ENCODE measurements at regions not wholly inside any gene's neighbourhood (a gene's known extent, or its start where the extent isn't known, plus 50 kb on each side); places are given as distances from the start of the nearest gene placed in this dataset.
A peak's percentile ranks its signal among the peaks of the same experiment; 100 is the strongest.

DNA sequence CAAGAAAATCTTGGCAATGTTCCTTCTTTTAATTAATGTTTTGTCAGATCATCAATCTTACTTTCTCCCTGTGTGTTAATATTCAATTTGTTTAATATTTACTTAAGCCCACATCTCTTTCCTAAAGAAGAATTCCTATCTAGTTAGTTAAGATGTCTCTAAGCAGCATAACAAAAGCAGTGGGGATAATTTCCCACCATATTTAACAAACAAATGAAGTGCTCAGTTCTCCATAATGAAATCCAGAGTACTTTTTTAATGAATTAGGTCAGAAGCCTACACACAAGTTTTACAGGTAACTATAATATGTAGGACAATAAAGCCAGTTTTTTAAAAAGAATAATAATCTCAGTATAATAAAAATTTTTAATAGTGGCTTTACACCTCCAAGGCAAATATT lies 1918.8 kb downstream of the EFNA5 start:
- no peak for DNase-seq

GRCh38 chr5:105745111-105745510 lies 1925.6 kb downstream of the EFNA5 start:
- DNase-seq: no peak

- DNase-seq: no peak
These were observed 1930.5 kb downstream of the EFNA5 start for GRCh38 chr5:105740242-105740641.

DNA sequence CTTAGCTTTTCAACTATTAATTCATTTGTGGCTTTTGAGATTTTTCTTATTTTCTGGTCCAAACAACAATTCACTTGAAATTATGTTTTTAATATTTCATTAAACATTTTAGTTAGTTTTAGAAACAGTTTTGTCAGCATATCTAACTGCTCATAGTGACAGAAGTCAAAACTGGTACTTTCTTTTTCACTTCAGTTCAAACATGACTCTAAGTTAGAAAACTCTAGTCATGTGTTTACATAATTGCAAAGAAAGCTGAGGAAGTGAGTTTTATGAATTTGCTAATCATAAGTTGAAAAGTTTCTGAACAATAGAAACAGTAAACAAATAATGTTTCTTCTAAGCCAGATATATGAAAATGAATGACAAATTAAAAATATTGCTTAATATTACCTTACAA lies 1931.0 kb downstream of the EFNA5 start:
- DNase-seq: no peak

- no peak for DNase-seq
These were observed 1935.0 kb downstream of the EFNA5 start for GRCh38 chr5:105735704-105736103.

- DNase-seq: peak; percentile 30
These were observed 1939.8 kb downstream of the EFNA5 start for GRCh38 chr5:105730982-105731381.

GRCh38 chr5:105726093-105726492 lies 1944.6 kb downstream of the EFNA5 start:
- no peak for DNase-seq

DNA sequence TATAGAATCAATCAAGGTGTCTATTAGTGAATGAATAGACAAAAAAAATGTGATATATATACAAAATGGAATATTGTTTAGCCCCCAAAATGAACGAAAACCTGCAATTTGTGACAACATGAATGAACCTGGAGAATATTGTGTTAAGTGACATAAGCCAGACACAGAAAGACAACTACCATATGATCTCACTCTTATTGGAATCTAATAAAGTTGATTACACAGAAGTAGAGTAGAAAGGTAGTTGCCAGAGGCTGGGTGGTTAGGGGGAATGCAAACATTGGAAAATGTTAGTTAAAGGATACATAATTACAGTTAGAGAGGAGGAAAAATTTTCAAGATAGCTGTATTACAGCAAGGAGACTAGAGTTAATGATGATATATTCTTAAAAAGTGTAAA lies 1962.3 kb downstream of the EFNA5 start:
- no peak for DNase-seq

DNA sequence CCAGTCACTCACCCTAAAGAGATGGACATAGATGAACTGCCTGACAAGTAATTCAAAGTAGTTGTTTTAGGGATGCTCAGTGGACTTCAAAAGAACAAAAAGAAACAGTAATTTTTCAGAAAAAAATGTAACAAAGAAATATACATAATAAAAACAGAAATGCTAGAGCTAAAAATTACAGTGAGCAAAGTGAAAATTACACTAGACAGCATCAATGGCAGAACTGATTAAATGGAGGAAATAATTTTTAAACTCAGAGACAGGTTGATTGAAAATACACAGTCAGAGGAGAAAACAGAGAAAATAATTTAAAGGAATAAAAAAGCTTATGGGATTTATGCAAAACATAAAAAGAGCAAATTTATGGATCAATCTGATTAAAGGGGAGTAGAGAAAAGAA lies 1968.4 kb downstream of the EFNA5 start:
- no peak for DNase-seq

DNA sequence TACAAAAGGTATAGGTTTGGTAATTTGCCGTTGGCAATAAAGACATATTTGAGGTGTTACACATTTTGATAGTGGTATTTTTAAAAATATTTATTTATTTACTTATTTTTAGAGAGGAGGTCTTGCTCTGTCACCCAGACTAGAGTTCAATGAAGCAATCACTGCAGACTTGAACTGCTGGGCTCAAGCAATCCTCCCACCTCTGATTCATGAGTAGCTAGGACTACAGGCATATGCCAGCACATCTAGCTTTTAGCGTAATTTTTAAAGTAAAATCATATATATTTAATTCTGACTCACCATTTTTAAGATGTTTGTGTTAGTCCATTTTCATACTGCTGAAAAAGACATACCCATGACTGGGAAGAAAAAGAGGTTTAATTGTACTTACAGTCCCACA lies 1974.3 kb downstream of the EFNA5 start:
- no peak for DNase-seq

- DNase-seq: no peak
These were observed 1974.8 kb downstream of the EFNA5 start for GRCh38 chr5:105695941-105696340.

GRCh38 chr5:105689596-105689995 lies 1981.1 kb downstream of the EFNA5 start:
- no peak for DNase-seq

DNA sequence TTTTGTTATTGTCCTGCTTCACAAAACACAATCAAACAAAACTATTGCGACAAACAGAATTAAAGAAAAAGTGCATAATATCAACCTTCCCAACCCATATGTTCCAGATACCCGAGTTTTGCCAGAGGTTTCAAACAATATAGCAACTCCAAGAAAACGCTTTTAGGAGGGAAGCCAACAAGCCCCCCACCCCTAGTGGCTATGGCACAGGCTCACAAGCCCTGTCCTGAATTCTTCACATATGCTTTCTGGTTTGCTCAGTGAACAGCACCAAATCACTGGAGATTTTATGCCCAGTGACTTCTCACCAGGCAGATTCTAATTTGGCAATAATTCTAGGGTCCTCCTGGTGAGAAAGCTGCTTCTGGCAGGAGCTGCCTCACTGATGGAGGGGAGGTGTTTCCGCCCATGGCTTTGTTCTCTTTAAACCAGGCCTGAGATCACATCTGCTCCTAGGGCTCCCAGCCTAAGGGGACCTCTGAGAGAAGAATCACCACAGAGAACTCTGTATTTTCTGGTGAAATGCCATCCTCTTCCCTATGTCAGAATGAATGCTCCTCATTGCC lies 1982.4 kb downstream of the EFNA5 start:
- no peak for DNase-seq

- no peak for DNase-seq
These were observed 1983.2 kb downstream of the EFNA5 start for GRCh38 chr5:105687493-105687892.

- DNase-seq: no peak
These were observed 1984.9 kb downstream of the EFNA5 start for GRCh38 chr5:105685884-105686283.

DNA sequence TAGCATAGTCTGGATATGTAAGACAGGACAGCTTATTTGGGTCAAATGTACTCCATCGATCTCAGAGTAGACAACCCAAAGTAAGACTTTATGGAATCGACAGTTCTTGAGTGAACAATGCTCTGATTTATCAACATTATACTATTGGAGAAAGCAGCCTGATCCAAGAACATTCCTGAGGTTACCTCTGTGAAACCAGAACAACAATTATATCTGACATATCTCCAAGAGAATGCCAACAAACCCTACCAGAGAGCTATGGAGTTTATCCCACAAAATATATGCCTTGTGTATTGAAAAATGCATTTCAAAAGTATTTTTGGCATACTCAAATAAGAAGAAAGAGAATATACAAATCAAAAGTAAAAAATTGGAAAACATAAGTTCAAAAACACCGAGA lies 1985.9 kb downstream of the EFNA5 start:
- no peak for DNase-seq

DNA sequence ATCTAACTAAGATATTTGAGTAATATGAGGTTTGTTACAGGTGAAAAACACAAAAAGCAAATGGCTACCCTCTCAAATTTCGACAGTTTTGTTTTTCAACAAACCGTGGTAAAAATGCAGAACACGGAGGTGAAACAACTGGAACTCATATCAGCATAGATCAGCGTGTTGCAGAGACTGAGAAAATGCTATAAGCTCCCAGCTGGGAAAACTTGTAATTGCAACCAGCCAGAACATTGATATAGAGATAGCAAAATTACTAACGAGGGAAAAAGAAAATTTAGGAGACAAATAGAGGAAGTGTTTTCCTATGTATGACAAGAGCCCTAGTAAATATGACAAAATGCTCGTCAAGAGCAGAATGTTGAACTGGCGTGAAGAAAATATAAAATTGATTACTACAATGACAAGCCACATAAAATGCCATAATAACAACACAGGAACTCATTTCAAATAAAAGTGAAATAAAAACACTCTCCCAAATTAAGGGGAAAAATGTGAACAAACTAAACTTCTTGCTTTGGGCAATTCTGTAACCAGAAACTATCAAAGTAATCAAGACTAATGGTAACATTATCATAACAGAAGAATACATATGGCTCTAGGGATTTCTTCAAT lies 1989.8 kb downstream of the EFNA5 start:
- DNase-seq: no peak

DNA sequence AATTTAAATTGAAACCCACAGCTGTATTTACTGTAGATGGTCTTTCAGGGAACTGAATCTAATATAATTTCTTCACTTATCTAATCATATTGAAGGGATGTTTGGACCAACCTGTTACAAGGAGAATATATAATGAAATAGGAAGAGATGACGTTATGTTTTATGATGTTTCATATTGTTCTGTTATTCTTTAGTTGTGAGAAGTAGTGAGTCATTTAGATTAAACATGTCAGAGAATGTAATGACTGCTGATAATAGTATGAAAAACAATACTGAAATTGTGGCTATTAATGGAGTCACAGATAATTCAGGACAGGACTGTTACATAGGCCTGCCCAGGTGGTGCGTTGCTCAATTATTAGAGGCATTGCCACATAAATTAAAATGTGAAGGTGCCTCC lies 1993.4 kb downstream of the EFNA5 start:
- DNase-seq: no peak

GRCh38 chr5:105670596-105670995 lies 2000.1 kb downstream of the EFNA5 start:
- DNase-seq: no peak

GRCh38 chr5:105663671-105664070 lies 2007.1 kb downstream of the EFNA5 start:
- no peak for DNase-seq

- peak; percentile 1 for DNase-seq
These were observed 2011.3 kb downstream of the EFNA5 start for GRCh38 chr5:105659396-105659795.

GRCh38 chr5:105640328-105640727 lies 2030.4 kb downstream of the EFNA5 start:
- no peak for DNase-seq

DNA sequence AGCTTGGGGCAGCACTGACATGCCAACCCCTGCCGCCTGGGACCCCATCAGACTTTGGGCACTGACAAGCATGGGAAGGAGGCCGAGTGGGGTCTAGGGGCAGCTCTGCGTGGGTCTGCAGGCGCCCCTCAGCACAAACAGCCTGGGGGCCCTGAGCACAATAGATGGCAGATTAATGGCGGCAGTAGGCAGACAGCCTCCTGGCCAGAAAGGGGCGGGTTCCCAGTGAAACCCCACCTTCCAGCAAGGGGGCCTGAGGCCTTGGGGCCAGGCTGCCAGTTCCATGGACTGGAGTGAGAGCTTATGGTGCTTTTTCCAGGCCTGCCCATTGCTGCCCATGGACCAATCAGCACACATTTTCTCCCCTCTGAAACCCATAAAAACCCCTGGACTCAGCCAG lies 2031.2 kb downstream of the EFNA5 start:
- no peak for DNase-seq

- DNase-seq: peak; percentile 12
These were observed 2031.7 kb downstream of the EFNA5 start for GRCh38 chr5:105639068-105639467.

GRCh38 chr5:105638437-105638836 lies 2032.3 kb downstream of the EFNA5 start:
- no peak for DNase-seq
